BJ (cell line): ENCODE measurements at regions not wholly inside any gene's neighbourhood (a gene's known extent, or its start where the extent isn't known, plus 50 kb on each side); places are given as distances from the start of the nearest gene placed in this dataset.

Experiments
- CTCF ChIA-PET: fragments of 350-600 bp; formaldehyde crosslinking; extraction: SDS; loops from one replicate; lab custom pipeline; 2021; ENCODE audit warnings: antibody characterized with exemption, inconsistent platforms; lab: Yijun Ruan, JAX
- POLR2A ChIA-PET: fragments of 300-600 bp; sonication (Branson Sonifier 250); formaldehyde crosslinking; extraction: SDS; loops from one replicate; lab custom pipeline; 2021; ENCODE audit warnings: antibody characterized with exemption; lab: Charles Lee
- DNase-seq: peaks from one replicate; pipeline ENCODE4 v3.0.0-alpha.2; 2011; ENCODE audit warnings: low read depth
- H3K27me3 ChIP-seq: 2 replicates; pipeline ENCODE4 v1.6.0; 2011; ENCODE audit warnings: low read length; ENCODE audit not compliant: control insufficient read depth, insufficient read depth
- H3K36me3 ChIP-seq: 2 replicates; pipeline ENCODE4 v1.5.1; 2011; ENCODE audit warnings: low read length; ENCODE audit not compliant: control insufficient read depth, insufficient read depth
- H3K4me3 ChIP-seq: 2 replicates; pipeline ENCODE4 v1.5.1; 2011; ENCODE audit warnings: low read depth, mild to moderate bottlenecking, control low read depth, low read length
- CTCF ChIP-seq: IDR thresholded peaks from 2 replicates; pipeline ENCODE4 v1.5.1; 2011; ENCODE audit warnings: low read depth, mild to moderate bottlenecking, control low read depth, inconsistent platforms, low read length, moderate library complexity; ENCODE audit not compliant: insufficient read depth

GRCh38 chr6:86536121-86536520 is 401.2 kb upstream of the HTR1E start:
- Histone ChIP-seq H3K36me3 (no peaks in the 10 kb centered on the region), H3K4me3 (no peak overlapping the region), H3K27me3 (no peaks in the 10 kb centered on the region)
- no peak for DNase-seq
- TF ChIP-seq CTCF: no peak
- ChIA-PET POLR2A (no interaction called here), CTCF (no interaction called here)

- Histone ChIP-seq H3K4me3 (no peak overlapping the region), H3K36me3 (no peaks in the 10 kb centered on the region), H3K27me3 (no peaks in the 10 kb centered on the region)
- POLR2A ChIA-PET: no interaction called here
- CTCF ChIA-PET: no interaction called here
- no peak for TF ChIP-seq CTCF
- no peak for DNase-seq
Measured at GRCh38 chr6:86535100-86535499, 402.2 kb upstream of the HTR1E start.

- DNase-seq: no peak
- no peaks in the 10 kb centered on the region for H3K36me3 ChIP-seq
- no peak for TF ChIP-seq CTCF
- ChIA-PET POLR2A (no interaction called here), CTCF (no interaction called here)
- no peaks in the 10 kb centered on the region for H3K27me3 ChIP-seq
- H3K4me3 ChIP-seq: no peak overlapping the region
Measured at GRCh38 chr6:86529635-86530034, 407.7 kb upstream of the HTR1E start.

GRCh38 chr6:86526238-86526637 is 411.1 kb upstream of the HTR1E start:
- CTCF ChIA-PET: no interaction called here
- no peak for DNase-seq
- no peak for TF ChIP-seq CTCF

GRCh38 chr6:86516087-86516486 is 421.2 kb upstream of the HTR1E start:
- CTCF ChIA-PET: no interaction called here
- POLR2A ChIA-PET: no interaction called here
- Histone ChIP-seq H3K27me3 (no peaks in the 10 kb centered on the region), H3K4me3 (no peak overlapping the region), H3K36me3 (no peaks in the 10 kb centered on the region)
- TF ChIP-seq CTCF: no peak
- no peak for DNase-seq

More at GRCh38 chr6:86526238-86526637, 411.1 kb upstream of the HTR1E start:
- Histone ChIP-seq H3K4me3 (no peak overlapping the region), H3K27me3 (no peaks in the 10 kb centered on the region), H3K36me3 (no peaks in the 10 kb centered on the region)
- POLR2A ChIA-PET: no interaction called here
